GM12878 (cell line): ENCODE measurements at regions not wholly inside any gene's neighbourhood (a gene's known extent, or its start where the extent isn't known, plus 50 kb on each side); places are given as distances from the start of the nearest gene placed in this dataset.

Source experiments
- ATAC-seq: fragments of 200-7000 bp; cut with Tn5 transposase; 3 replicates; pipeline ENCODE4 v1.9.1; 2020; ENCODE audit warnings: mild to moderate bottlenecking, moderate library complexity
- BruUV-seq: library from RNA; stranded (reverse); fragments of 400-500 nt; replicated peaks from 2 replicates; lab custom pipeline; 2021; lab: Mats Ljungman, UMichigan
- CTCF ChIA-PET: fragments of 300-600 bp; sonication (Branson Sonifier 250); formaldehyde crosslinking; extraction: SDS; loops from one replicate; lab custom pipeline; 2021; ENCODE audit warnings: inconsistent platforms; lab: Yijun Ruan, JAX
- POLR2A ChIA-PET: fragments of 350-600 bp; formaldehyde crosslinking; extraction: SDS; loops from one replicate; lab custom pipeline; 2021; ENCODE audit warnings: inconsistent platforms; lab: Charles Lee
- RAD21 ChIA-PET: fragments of 300-600 bp; sonication (Branson Sonifier 250); formaldehyde crosslinking; loops from one replicate; lab custom pipeline; 2023; ENCODE audit warnings: antibody characterized with exemption; ENCODE audit not compliant: unreplicated experiment; lab: Charles Lee
- SMC1A ChIA-PET: fragments of 300-600 bp; sonication (Branson Sonifier 250); formaldehyde crosslinking; loops from one replicate; lab custom pipeline; 2023; ENCODE audit not compliant: unreplicated experiment, uncharacterized antibody; lab: Charles Lee
- DNase-seq: peaks from one replicate; pipeline ENCODE4 v3.0.0-alpha.2; 2011; ENCODE audit warnings: low read depth, low spot score
- FAIRE-seq: peaks from 3 replicates; lab custom pipeline; 2011; peaks lifted over from hg19 to GRCh38; lab: Jason Lieb, UNC
- H2AFZ ChIP-seq: 2 replicates; pipeline ENCODE4 v1.6.0; 2011; ENCODE audit warnings: low read depth, low read length, control low read depth; ENCODE audit not compliant: control insufficient read depth
- H3K27ac ChIP-seq: 2 replicates; pipeline ENCODE4 v1.5.1; 2011; ENCODE audit warnings: control low read depth; ENCODE audit not compliant: control insufficient read depth, insufficient read depth
- H3K27me3 ChIP-seq, 2 experiments: replicated peaks in 1 of 2; 2 replicates each; pipeline versions ENCODE4 v1.6.0 to v1.6.1; 2011; ENCODE audit warnings: low read length in 1 of 2; ENCODE audit not compliant: control insufficient read depth in 2 of 2, insufficient read depth in 2 of 2
- H3K36me3 ChIP-seq, 2 experiments: 2 replicates each; pipeline ENCODE4 v1.5.1; 2011; ENCODE audit warnings: low read length in 1 of 2; ENCODE audit not compliant: control insufficient read depth in 2 of 2, insufficient read depth in 2 of 2
- H3K4me1 ChIP-seq: 2 replicates; pipeline ENCODE4 v1.6.1; 2011; ENCODE audit warnings: mild to moderate bottlenecking, low read length, moderate library complexity, mixed read lengths; ENCODE audit not compliant: control insufficient read depth, insufficient read depth
- H3K4me2 ChIP-seq: 2 replicates; pipeline ENCODE4 v1.6.0; 2011; ENCODE audit warnings: control low read depth; ENCODE audit not compliant: control insufficient read depth, insufficient read depth
- H3K4me3 ChIP-seq: fragments of 200-600 bp; sonication (generic); 2 replicates; pipeline ENCODE4 v1.5.1; 2016
- H3K79me2 ChIP-seq: 2 replicates; pipeline ENCODE4 v1.6.0; 2011; ENCODE audit warnings: low read length; ENCODE audit not compliant: control insufficient read depth, insufficient read depth
- H3K9ac ChIP-seq: 2 replicates; pipeline ENCODE4 v1.8.0; 2011; ENCODE audit warnings: low read length, control low read depth, mixed read lengths; ENCODE audit not compliant: control insufficient read depth, insufficient read depth
- H3K9me3 ChIP-seq: replicated peaks from 3 replicates; pipeline ENCODE4 v1.5.1; 2011; ENCODE audit warnings: mild to moderate bottlenecking, low read length; ENCODE audit not compliant: control insufficient read depth, insufficient read depth
- H4K20me1 ChIP-seq: 2 replicates; pipeline ENCODE4 v1.6.0; 2011; ENCODE audit not compliant: control insufficient read depth, insufficient read depth
- CHD4 ChIP-seq: fragments of 200-600 bp; sonication (generic); IDR thresholded peaks from 2 replicates; pipeline ENCODE4 v1.6.1; 2016; ENCODE audit warnings: mild to moderate bottlenecking
- FOXK2 ChIP-seq: fragments of 450-650 bp; IDR thresholded peaks from 2 replicates; pipeline ENCODE4 v1.6.1; 2017; ENCODE audit warnings: mild to moderate bottlenecking, moderate library complexity
- GATAD2B ChIP-seq: fragments of 450-650 bp; conservative IDR thresholded peaks from 2 replicates; pipeline ENCODE4 v1.6.1; 2017; ENCODE audit warnings: low read depth, mild to moderate bottlenecking, moderate library complexity
- LARP7 ChIP-seq: fragments of 450-650 bp; IDR thresholded peaks from 2 replicates; pipeline ENCODE4 v1.6.1; 2017; ENCODE audit warnings: mild to moderate bottlenecking
- PBX3 ChIP-seq: IDR thresholded peaks from 2 replicates; pipeline ENCODE4 v1.6.1; 2011; ENCODE audit warnings: mild to moderate bottlenecking, low read depth, low read length, moderate library complexity; ENCODE audit not compliant: insufficient replicate concordance
- POLR2A ChIP-seq: IDR thresholded peaks from 2 replicates; pipeline ENCODE4 v1.6.1; 2011; ENCODE audit warnings: low read depth, mild to moderate bottlenecking, low read length
- RAD51 ChIP-seq: fragments of 450-650 bp; IDR thresholded peaks from 2 replicates; pipeline ENCODE4 v1.6.1; 2016; ENCODE audit warnings: moderate library complexity, mild to moderate bottlenecking, inconsistent platforms
- REST ChIP-seq: IDR thresholded peaks from 2 replicates; pipeline ENCODE4 v1.6.1; 2012; ENCODE audit warnings: mild to moderate bottlenecking, low read depth, low read length
- RUNX3 ChIP-seq: IDR thresholded peaks from 2 replicates; pipeline ENCODE4 v1.6.1; 2012; ENCODE audit warnings: low read length, inconsistent platforms
- SIX5 ChIP-seq: IDR thresholded peaks from 2 replicates; pipeline ENCODE4 v1.6.1; 2011; ENCODE audit warnings: mild to moderate bottlenecking, low read depth, low read length, moderate library complexity; ENCODE audit not compliant: severe bottlenecking
- SMARCA5 ChIP-seq: fragments of 450-650 bp; IDR thresholded peaks from 2 replicates; pipeline ENCODE4 v1.6.1; 2017; ENCODE audit warnings: mild to moderate bottlenecking
- SREBF1 ChIP-seq: IDR thresholded peaks from 2 replicates; pipeline ENCODE4 v1.6.1; 2012; ENCODE audit warnings: mild to moderate bottlenecking, low read length
- TCF3 ChIP-seq: IDR thresholded peaks from 2 replicates; pipeline ENCODE4 v1.6.1; 2012; ENCODE audit warnings: low read depth, mild to moderate bottlenecking, low read length, borderline replicate concordance; ENCODE audit not compliant: insufficient read depth
- ZBTB11 ChIP-seq: fragments of 450-650 bp; formaldehyde crosslinking; IDR thresholded peaks from 2 replicates; pipeline ENCODE4 v1.5.0; 2022; ENCODE audit warnings: mild to moderate bottlenecking, missing genetic modification characterization
- WGBS: methylation state at CpG from one replicate; pipeline ENCODE4 v1.1.6; 2016; ENCODE audit warnings: low lambda C conversion rate; ENCODE audit not compliant: insufficient replicate concordance, insufficient coverage; ENCODE audit errors: missing lambda C conversion rate; 5-methylcytosine and 5-hydroxymethylcytosine counted together
- in situ Hi-C: fragments of 300-500 bp; cut with MboI; formaldehyde crosslinking; loops from 9 replicates; pipeline ENCODE4 v1.14.3; 2018; ENCODE audit warnings: mixed read lengths
- intact Hi-C: fragments of 100-400 bp; cut with micrococcal nuclease; formaldehyde crosslinking; loops from one replicate; pipeline ENCODE4 v1.14.2; 2022; ENCODE audit not compliant: unreplicated experiment
- TF ChIP-seq, protein P1 (sequence below): fragments of 450-650 bp; IDR thresholded peaks from 2 replicates; pipeline ENCODE4 v1.6.1; 2017; ENCODE audit warnings: mild to moderate bottlenecking, moderate library complexity

- Histone ChIP-seq H3K9me3 (no peaks in the 10 kb centered on the region), H2AFZ (no peak overlapping the region), H3K4me3 (no peak overlapping the region), H3K36me3 (no peaks in the 10 kb centered on the region), H3K79me2 (no peaks in the 10 kb centered on the region), H3K27ac (no peak overlapping the region), H3K4me1 (no peaks in the 10 kb centered on the region), H3K9ac (no peak overlapping the region), H3K27me3 (no peaks in the 10 kb centered on the region), H4K20me1 (no peaks in the 10 kb centered on the region), H3K4me2 (no peak overlapping the region)
- in situ Hi-C loops (no loop called here), intact Hi-C loops (no loop called here)
- no TSS peak for BruUV-seq
- POLR2A ChIA-PET = interaction anchor here (0.6 kb wide), 1 partner anchor 9 kb away, joined by 4 read pairs; no protein-coding TSS in a partner anchor
- 9% methylated on average over 4 of the region's 4 CpGs for WGBS
- ATAC-seq (no peak), DNase-seq (no peak), FAIRE-seq (no peak)
- CTCF ChIA-PET = no interaction called here
- SMC1A ChIA-PET = no interaction called here
- RAD21 ChIA-PET = no interaction called here
- no peak for TF ChIP-seq PBX3
- no peak for TF ChIP-seq CHD4
- no peak for TF ChIP-seq REST
- TF ChIP-seq LARP7 = no peak
- TF ChIP-seq SMARCA5 = no peak
- TF ChIP-seq GATAD2B = no peak
- TF ChIP-seq ZBTB11 (CRISPR knock-in tag) = no peak
- TF ChIP-seq RAD51 = no peak
- no peak for TF ChIP-seq TCF3
- TF ChIP-seq POLR2A = no peak
- TF ChIP-seq FOXK2 = no peak
- TF ChIP-seq, protein P1, sequence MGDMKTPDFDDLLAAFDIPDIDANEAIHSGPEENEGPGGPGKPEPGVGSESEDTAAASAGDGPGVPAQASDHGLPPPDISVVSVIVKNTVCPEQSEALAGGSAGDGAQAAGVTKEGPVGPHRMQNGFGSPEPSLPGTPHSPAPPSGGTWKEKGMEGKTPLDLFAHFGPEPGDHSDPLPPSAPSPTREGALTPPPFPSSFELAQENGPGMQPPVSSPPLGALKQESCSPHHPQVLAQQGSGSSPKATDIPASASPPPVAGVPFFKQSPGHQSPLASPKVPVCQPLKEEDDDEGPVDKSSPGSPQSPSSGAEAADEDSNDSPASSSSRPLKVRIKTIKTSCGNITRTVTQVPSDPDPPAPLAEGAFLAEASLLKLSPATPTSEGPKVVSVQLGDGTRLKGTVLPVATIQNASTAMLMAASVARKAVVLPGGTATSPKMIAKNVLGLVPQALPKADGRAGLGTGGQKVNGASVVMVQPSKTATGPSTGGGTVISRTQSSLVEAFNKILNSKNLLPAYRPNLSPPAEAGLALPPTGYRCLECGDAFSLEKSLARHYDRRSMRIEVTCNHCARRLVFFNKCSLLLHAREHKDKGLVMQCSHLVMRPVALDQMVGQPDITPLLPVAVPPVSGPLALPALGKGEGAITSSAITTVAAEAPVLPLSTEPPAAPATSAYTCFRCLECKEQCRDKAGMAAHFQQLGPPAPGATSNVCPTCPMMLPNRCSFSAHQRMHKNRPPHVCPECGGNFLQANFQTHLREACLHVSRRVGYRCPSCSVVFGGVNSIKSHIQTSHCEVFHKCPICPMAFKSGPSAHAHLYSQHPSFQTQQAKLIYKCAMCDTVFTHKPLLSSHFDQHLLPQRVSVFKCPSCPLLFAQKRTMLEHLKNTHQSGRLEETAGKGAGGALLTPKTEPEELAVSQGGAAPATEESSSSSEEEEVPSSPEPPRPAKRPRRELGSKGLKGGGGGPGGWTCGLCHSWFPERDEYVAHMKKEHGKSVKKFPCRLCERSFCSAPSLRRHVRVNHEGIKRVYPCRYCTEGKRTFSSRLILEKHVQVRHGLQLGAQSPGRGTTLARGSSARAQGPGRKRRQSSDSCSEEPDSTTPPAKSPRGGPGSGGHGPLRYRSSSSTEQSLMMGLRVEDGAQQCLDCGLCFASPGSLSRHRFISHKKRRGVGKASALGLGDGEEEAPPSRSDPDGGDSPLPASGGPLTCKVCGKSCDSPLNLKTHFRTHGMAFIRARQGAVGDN = no peak
- TF ChIP-seq SREBF1 = no peak
- no peak for TF ChIP-seq RUNX3
- no peak for TF ChIP-seq SIX5
These were observed 544.9 kb upstream of the LINC00305 start for GRCh38 chr18:64693766-64694165.
